HS-27A (cell line): ENCODE measurements at regions not wholly inside any gene's neighbourhood (a gene's known extent, or its start where the extent isn't known, plus 50 kb on each side); places are given as distances from the start of the nearest gene placed in this dataset.

Experiments
- DNase-seq: peaks from one replicate; pipeline ENCODE4 v3.0.0-alpha.2; 2012; ENCODE audit warnings: low read depth, missing footprints

DNA sequence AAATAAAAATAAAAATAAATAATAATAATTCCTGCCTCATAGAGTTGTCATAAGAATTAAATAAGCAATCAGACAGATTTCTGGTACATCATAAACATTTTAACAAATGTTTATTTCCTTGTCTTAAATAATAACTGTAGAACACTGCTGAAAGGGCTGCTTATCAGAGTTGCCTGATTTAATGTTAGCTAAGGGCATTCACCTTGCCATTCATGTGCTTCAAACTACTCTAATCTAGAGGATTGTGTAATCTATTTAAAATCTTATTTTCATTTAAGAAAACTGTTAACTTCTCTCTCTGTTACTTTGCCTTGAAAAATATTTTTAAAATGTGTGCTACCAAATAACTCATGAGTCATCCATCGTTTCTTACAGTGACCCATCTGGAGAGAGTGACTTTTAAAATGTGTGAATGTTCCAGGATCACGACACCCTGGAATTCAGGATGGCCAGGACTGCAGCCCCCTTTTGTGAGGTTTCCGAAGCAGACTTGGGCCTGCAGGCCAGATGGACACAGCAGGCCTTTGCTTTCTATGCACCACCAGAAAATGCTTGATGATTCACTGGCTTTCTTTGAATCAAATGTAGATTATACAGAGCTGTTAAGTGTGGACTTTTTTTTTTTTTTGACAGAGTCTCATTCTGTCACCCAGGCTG lies 109.1 kb upstream of the TNS3 start:
- peak; percentile 31 for DNase-seq

DNA sequence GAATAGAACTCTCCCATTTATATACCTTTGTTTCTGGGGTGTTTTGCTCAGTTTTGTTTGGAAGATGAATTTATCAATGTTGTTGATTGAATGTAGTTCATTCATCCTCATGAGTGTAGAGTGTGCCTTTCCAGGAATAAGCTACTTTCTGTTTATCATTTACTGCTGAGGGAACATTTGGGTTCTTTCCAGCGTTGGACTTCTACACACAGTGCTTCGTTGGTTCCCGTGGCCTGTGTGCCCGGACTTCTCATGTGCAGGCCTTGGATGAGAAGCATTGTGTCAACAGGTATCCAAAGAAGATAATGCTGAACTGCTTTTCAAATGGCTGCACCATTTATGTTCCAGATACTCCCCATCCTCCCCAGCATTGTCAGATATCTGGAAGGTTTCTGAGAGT lies 107.6 kb upstream of the TNS3 start:
- DNase-seq, result no peak

DNA sequence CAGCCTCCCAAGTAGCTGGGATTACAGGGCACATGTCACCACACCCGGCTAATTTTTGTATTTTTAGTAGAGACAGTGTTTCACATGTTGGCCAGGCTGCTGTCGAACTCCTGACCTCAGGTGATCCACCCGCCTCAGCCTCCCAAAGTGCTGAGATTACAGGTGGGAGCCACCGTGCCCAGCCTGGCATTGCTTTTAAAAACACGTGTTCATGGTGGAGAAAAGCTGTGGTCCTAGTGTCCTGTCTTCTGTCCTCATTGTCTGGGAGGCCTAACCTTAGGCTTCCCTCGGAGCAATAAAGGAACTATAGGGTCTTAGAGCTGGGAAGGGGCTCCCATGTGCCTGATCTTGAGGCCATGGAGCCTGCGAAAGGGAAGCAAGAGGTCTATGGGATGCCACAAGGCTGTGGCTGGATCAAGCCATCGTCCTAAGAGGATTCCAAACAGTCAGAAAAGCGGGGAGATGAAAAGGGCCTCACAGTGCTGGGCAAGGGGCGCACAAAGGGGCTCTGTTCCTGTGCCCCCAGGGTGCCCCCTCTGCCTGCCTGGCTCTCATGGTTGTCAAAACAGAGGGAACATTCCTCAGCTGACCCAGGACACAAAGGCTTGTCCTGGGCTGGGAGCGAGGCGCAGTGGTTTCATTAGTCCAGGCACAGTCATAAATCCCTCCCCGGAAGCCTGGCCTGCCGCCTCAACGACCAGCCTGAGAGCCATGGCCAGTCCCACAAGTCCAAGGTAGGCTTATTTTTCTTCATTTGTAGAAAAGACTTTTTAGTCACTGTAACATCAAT lies 106.6 kb upstream of the TNS3 start:
- no peak for DNase-seq

DNA sequence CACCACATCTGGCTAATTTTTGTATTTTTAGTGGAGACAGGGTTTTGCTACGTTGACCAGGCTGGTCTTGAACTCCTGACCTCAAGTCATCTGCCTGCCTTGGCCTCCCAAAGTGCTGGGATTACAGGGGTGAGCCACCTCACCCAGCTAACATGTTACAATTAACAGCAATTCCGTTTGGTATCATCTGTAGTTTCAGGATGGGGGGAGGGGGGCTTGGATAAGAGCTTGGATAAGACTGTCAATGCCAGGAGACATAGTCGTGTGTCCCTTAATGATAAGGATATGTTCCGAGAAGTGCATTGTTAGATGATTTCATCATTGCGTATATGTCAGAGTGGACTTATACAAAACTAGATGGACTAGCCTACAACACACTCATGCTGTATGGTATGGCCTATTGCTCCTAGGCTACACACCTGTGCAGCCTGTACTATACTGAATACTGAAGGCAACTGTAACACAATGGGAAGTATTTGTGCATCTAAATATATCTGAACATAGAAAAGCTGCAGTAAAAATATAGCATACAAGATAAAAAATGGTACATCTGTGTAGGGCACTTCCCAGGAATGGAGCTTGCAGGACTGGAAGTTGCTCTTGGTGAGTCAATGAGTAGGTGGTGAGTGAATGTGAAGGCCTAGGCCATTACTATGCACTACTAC lies 103.9 kb upstream of the TNS3 start:
- DNase-seq, result no peak

DNA sequence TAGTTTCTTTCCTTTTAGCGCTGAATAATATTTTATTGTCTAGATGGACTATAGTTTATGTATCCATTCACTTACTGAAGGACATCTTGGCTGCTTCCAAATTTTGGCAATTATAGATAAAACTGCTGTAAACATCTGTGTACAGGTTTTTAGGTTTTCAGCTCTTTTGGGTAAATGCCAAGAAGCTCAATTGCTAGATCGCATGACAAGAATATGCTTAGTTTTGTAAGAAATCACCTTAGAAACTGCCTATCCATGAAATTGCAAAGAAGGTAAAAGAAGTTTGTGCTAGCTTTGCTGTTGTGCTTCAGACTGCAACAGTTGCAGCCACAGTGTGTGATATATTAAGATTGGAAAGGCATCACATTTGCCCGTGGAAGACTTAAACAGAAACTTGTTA lies 103.2 kb upstream of the TNS3 start:
- DNase-seq, result no peak

DNA sequence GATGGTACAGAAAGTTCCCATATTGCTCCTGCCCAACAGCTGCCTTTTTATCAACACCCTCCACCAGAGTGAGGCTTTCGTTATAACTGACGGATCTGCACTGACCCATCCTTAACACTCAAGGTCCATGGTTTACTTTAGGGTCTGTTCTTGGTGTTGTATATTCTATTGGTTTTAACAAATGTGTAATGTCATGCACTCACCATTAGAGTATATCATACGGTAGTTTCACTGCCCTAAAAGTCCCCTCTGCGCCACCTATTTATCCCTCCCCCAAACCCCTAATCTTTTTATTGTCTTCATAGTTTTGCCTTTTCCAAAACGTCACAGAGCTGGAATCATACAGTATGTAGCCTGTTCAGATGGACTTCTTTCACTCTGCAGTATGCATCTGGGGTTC lies 102.8 kb upstream of the TNS3 start:
- no peak for DNase-seq

DNA sequence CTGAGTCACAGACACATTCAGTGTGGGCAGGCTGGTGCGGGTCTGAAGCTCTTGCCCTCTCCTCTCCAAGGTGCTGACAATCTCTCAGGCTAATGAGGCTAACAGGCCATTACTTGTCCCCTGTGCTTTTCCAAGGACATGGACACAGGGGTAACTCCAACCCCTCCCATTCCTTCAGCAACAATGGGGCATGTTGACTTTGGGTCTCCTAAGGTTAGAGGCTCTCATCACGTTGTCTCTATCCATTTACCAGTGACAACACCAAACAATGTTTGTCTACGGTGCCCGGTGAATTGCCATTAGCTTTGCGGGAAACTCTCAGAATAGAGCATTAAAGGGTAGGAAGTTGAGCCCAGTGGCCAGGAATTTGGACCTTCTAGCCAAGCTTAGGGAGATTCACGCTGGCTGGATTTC lies 101.6 kb upstream of the TNS3 start:
- DNase-seq, result no peak

DNA sequence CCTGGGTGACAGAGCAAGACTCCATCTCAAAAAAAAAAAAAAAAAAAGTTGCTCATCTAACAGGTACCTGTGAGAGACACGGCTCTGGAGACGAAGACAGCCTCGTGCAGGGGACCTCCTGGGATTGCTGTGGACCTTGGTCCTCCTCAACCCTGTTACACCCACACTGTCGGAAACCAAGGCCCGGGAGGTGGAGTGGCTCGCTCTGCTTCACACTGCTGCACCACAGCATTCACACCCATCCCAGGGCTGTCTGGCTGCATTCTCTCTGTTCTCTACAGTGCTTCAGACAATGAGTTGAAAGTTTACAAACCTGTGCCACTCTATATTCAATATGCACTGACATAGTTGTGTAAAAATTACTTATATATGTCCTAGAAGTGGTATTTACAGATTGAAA lies 101.0 kb upstream of the TNS3 start:
- no peak for DNase-seq

DNA sequence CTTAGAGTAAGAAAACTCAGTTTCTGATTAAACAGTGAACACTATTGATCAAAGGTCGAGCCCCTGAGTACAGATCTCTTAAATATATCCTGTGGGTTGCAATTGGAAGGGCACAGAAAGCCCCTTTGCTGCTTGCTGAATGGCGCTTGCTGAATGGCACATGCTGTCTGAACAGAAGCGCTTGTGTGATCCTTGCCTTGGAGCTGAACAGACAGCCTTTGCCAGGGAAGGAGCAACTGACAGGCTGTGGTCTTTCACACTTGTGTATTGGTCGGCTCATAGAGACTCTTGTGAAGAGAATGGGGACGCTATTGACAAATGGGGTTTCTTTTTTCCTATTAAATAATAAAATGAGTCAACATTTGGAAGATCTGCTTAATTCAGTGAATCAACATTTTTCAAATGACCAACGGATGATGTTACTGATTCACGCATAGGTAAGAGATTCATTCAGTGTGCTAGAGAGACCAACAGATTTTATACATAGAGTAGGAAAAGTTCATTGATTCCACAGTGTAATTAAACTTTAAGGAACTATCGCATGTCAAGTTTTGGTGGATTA lies 99.4 kb upstream of the TNS3 start:
- no peak for DNase-seq

DNA sequence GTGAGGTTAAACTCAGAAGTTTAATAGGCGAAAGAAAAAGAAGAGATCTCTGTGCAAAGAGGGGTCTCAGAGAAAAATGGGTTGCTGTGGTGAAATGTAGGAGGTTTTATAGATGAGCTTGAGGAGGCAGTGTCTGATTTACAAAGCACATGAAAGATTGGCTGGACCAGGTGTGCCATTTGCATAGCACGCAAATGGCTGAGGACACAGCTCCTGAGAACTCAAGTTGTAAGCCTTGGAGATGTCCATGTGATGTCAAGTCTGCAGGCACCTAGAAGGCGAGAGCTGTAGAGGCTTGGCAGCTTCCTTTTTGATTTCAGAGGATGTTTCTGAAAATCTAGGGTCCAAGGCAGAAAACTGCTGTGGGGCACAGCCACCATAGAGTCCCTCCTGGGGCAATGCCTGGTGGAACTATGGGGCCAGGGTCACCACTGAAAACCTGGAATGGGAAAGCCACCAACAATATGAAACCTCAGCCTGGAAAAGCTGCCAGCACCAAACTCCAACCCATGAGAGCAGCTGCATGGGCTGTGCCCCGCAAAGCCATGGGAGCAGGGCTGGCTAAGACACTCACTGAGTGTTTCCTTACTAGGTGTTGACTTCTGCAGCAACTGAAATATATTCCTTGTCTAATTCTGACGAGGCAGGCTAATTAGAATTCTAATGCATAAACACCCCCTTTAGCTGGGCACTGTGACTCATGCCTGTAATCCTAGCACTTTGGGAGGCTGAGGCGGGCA lies 96.9 kb upstream of the TNS3 start:
- no peak for DNase-seq

DNA sequence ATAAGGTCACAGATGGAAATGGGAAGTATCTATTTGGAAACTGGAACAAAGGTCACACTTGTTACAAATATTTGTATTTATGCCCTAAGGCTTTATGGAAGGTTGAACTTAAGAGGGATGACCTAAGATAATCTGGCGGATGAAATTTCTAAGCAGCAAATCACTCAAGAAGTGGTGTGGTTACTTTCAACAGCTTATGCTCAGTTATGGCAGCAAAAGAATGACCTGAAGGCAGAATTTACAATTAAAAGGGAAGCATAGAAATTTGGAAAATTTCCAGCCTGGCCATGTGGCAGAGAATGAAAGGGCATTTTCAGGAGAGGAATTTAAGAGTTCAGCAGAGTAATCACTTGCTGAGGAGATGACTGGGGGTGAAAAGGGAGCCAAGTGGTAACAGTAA lies 95.8 kb upstream of the TNS3 start:
- no peak for DNase-seq

DNA sequence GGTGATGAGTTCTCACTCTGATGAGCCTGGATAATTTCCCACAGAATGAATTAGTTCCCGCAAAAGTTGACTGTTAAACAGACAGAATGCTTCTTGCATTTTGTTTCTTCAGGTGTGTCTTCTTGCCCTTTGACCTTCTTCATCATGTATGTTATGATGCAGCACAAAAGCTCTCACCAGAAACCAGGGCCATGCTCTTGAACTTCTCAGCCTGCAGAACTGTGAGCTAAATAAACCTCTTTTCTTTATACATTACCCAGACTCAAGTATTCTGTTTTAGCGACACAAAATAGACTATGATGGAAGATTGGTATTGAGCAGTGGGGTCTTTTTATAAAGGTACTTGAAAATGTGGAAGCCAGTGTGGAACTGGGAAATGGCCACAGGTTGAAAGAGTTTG lies 95.2 kb upstream of the TNS3 start:
- DNase-seq, result no peak

DNA sequence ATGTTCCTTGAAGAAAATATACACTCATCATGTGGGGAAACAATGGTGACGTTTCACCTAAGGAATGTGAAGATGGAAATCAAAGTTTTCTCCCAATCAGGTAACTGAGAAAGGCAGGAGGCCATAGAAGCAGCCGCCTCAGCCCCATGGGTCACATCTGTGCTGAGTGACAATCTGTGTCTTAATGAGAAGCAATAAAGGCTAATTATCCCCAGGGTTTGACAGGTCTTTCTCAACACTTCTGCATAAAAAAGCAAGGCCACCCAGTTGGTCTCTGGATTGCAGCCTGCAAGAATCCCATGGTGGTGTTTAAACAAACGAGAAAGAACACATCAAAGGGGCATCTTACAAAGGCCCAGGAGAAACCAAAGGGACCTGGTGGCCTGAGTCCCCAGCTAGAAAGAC lies 91.1 kb upstream of the TNS3 start:
- DNase-seq, result no peak

DNA sequence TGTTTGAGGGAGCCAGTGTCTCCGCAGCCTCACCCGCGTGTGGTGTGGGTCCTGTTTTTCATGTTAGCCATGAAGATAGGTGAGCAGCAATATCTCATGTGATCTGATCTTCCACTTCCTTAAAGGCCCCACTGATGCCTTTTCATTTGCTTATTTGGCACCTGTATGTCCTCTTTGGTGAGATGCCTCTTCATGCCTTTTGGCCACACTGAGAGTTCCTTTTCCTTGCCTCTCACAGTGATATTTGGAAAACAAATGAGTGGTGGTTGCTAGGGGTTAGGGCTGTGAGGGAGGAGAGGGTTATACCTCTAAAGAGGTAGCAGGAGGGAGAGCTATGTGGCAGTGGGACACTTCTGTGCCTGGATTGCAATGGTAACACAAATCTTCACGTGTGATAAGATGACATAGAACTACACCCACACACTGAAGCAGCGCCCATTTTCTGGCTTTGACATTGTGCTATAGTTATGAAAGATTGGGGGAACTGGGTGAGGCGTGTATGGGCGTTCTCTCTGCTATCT lies 90.4 kb upstream of the TNS3 start:
- no peak for DNase-seq

DNA sequence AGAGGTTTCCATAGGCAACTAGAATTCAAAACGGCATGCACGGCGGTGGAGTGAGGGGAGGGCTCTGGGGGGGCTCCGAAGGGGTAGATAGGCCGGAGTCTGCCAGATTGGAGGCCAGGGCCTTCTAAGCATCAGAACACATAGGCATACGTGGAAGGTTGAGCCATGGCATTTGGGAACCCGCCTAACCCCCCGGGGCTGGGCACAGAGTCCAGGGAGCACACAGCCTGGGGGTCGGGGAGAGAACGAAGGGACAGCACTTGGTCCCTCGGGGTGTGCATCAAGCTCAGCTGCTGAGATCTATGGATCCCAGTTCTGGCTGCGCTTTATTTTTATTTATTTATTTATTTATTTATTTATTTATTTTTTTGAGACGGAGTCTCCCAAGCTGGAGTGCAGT lies 89.4 kb upstream of the TNS3 start:
- DNase-seq, result no peak

DNA sequence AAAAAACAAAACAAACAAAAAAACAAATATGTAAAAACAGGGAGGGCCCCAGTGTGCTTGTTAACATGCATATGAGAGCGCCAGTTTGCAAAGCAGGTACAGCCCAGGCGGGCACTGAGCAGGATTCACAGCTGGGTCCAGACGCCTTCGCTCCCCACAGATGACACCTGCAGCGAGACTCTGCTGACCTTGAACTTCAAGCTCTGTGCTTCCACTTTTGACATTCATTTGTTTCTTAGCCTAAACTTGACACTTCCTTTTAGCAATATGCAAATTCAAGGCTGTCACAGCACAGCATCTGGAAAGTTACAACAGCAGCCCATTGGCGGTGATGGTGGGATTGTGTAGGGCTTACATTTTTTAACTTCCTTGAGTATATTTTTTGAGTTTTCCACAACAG lies 88.8 kb upstream of the TNS3 start:
- DNase-seq, result no peak

DNA sequence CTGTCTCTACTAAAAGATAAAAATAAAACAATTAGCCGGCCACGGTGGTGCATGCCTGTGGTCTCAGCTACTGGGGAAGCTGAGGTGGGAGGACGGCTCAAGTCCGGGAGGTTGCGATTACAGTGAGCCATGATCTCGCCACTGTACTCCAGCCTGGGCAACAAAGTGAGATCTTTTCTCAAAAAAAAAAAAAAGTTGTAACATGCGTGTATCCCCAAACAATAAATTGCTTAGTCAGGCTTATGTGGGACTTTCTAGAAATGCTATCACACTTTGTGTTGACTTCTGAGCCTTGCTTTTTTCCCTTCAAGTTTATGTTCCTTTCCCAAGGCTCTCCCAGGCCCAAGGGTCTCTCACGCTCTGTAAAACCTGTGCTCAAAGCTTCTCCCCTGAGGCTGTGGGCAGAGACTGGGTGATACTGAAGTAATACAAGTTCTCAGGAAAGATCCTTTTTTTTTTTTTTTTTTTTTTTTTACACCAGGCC lies 88.0 kb upstream of the TNS3 start:
- no peak for DNase-seq

DNA sequence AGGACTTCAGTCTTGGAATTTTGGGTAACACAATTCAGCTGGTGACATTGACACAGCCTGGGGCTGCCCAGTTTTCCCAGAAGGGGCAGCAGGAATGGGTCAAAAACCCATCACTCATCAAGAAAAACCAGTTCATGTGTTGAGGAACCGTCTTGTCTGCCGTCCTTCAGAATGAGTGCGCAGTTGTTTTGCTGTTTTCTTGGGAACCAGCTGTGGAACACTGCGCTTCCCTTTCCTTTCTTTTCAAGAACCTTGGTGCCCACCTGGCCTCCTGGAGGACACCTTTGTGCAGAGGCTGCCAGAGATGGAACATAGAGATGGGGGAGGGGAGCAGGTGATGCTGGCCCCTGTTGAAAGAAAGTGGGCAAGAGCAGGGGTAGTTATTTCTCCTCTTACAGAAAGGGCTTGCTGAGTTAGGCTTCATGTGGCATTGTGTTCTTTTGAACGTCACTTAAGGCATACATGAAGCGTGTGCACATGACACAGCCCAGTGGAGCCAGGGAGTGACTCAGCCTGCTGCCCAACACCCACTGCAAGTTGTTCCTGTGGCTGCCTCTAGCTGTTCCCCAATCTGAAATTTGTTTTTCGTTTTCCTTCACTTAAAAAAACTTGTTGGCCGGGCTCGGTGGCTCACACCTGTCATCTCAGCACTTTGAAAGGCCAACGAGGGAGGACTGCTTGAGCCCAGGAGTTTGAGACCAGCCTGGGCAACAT lies 87.4 kb upstream of the TNS3 start:
- peak; percentile 64 for DNase-seq

DNA sequence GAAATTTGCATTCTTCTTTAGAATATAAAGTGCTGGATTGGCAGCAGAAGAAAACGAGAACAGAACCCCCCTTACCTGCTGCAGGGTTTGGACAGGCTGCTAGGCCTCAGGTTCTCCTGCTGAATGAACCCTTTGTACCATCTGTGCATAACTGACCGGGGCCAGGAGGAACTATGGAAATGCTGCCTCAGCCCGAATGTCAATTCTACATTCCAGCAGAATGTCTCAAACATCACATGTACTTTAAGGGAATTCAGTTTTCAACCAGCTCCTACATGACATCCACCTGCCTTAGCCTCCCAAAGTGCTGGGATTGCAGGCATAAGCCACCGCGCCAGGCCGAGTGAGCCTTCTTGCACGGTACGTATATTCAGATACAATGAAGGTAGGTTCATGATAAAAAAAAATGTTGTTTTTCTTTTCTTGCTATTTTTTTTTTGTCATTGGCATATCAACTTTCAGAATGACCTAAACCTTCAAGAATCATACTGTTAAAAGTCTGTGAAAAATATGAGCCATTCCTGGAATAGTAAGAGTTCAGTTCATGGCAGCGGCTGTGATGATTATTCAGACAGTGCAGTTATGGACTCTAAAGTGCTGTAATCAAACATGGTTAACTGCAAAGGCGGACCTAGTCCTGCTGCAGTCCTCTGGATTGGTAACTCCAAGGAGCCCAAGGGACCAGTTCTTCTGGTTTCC lies 84.4 kb upstream of the TNS3 start:
- peak; percentile 30 for DNase-seq

DNA sequence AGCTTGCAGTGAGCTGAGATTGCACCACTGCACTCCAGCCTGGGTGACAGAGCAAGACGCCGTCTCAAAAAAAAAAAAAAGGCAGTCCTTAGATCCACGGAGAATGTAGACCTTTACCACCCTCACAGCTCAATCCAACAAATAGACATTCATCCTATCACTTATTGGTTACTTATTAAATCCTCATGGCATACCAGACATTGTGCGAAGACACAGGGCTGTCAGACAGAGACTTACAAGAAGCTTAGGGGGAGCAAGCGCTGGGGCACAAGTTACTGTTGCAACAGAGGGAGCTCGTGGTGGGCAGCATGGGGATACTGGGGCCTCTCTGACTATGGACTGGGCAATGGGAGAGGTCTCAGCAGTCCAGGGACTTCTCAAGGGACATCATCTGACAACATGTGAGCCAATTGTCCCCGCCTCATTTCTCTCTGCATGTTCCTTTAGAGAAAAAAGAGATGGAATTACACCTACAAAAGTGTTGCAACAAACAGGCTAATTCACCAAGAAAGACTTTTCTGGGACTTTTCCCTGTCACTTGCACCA lies 82.8 kb upstream of the TNS3 start:
- no peak for DNase-seq
